ENCODE measurements at regions not wholly inside any gene's neighbourhood (a gene's known extent, or its start where the extent isn't known, plus 50 kb on each side); places are given as distances from the start of the nearest gene placed in this dataset.

DNA sequence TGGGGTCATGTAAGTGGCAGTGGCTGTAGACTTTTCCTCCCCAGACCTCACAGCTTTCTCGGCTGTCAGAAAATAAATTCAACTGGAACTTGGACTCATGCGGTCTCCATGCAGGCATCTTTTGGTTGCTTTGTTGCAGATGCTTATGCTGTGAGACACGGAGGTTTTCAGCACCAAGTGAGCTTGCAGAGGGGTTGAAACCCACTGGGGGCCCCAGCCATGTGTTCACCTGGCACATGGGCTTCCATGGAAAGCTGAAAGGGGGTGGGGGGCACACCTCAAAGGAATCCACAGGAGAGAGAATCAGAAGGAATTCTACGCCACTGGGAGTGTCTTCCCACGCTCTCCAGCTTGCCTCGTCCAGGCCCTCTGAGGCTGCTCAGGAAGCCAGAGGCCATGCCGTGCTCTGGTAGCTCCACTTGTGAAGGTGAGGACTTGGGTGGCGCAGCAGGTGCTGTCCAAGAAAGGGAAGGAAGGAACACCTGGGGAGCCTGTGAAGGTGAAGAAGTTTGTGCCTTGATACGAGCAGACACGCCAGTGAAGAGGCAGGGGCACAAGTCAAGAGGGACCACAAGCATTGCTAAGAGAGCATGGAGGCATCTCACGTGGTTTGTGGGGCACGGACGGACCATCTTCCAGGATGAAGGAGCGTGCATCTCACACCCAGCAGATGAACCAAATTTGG lies 134.3 kb upstream of the PMEPA1 start (continued):
- TF ChIP-seq, protein P1, sequence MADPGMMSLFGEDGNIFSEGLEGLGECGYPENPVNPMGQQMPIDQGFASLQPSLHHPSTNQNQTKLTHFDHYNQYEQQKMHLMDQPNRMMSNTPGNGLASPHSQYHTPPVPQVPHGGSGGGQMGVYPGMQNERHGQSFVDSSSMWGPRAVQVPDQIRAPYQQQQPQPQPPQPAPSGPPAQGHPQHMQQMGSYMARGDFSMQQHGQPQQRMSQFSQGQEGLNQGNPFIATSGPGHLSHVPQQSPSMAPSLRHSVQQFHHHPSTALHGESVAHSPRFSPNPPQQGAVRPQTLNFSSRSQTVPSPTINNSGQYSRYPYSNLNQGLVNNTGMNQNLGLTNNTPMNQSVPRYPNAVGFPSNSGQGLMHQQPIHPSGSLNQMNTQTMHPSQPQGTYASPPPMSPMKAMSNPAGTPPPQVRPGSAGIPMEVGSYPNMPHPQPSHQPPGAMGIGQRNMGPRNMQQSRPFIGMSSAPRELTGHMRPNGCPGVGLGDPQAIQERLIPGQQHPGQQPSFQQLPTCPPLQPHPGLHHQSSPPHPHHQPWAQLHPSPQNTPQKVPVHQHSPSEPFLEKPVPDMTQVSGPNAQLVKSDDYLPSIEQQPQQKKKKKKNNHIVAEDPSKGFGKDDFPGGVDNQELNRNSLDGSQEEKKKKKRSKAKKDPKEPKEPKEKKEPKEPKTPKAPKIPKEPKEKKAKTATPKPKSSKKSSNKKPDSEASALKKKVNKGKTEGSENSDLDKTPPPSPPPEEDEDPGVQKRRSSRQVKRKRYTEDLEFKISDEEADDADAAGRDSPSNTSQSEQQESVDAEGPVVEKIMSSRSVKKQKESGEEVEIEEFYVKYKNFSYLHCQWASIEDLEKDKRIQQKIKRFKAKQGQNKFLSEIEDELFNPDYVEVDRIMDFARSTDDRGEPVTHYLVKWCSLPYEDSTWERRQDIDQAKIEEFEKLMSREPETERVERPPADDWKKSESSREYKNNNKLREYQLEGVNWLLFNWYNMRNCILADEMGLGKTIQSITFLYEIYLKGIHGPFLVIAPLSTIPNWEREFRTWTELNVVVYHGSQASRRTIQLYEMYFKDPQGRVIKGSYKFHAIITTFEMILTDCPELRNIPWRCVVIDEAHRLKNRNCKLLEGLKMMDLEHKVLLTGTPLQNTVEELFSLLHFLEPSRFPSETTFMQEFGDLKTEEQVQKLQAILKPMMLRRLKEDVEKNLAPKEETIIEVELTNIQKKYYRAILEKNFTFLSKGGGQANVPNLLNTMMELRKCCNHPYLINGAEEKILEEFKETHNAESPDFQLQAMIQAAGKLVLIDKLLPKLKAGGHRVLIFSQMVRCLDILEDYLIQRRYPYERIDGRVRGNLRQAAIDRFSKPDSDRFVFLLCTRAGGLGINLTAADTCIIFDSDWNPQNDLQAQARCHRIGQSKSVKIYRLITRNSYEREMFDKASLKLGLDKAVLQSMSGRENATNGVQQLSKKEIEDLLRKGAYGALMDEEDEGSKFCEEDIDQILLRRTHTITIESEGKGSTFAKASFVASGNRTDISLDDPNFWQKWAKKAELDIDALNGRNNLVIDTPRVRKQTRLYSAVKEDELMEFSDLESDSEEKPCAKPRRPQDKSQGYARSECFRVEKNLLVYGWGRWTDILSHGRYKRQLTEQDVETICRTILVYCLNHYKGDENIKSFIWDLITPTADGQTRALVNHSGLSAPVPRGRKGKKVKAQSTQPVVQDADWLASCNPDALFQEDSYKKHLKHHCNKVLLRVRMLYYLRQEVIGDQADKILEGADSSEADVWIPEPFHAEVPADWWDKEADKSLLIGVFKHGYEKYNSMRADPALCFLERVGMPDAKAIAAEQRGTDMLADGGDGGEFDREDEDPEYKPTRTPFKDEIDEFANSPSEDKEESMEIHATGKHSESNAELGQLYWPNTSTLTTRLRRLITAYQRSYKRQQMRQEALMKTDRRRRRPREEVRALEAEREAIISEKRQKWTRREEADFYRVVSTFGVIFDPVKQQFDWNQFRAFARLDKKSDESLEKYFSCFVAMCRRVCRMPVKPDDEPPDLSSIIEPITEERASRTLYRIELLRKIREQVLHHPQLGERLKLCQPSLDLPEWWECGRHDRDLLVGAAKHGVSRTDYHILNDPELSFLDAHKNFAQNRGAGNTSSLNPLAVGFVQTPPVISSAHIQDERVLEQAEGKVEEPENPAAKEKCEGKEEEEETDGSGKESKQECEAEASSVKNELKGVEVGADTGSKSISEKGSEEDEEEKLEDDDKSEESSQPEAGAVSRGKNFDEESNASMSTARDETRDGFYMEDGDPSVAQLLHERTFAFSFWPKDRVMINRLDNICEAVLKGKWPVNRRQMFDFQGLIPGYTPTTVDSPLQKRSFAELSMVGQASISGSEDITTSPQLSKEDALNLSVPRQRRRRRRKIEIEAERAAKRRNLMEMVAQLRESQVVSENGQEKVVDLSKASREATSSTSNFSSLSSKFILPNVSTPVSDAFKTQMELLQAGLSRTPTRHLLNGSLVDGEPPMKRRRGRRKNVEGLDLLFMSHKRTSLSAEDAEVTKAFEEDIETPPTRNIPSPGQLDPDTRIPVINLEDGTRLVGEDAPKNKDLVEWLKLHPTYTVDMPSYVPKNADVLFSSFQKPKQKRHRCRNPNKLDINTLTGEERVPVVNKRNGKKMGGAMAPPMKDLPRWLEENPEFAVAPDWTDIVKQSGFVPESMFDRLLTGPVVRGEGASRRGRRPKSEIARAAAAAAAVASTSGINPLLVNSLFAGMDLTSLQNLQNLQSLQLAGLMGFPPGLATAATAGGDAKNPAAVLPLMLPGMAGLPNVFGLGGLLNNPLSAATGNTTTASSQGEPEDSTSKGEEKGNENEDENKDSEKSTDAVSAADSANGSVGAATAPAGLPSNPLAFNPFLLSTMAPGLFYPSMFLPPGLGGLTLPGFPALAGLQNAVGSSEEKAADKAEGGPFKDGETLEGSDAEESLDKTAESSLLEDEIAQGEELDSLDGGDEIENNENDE (IDR thresholded peaks at IDR 0.05; ENCODE audit: insufficient replicate concordance, low read length), result no peak
- TF ChIP-seq BCL11A (IDR thresholded peaks at IDR 0.05; ENCODE audit: low read depth in 2 of 2, low read length in 2 of 2), result no peak

Data from H1 (cell line).